ENCODE measurements at regions not wholly inside any gene's neighbourhood (a gene's known extent, or its start where the extent isn't known, plus 50 kb on each side); places are given as distances from the start of the nearest gene placed in this dataset.

- Histone ChIP-seq H3K4me3 (no peak overlapping the region), H3K9me3 (no peaks in the 10 kb centered on the region), H3K27ac (no peak overlapping the region), H3K4me1 (no peaks in the 10 kb centered on the region), H3K4me2 (no peak overlapping the region)
- WGBS (ENCODE audit: missing lambda C conversion rate) = 0% methylated on average over 4 of the region's 4 CpGs
- DNase-seq (ENCODE audit: low read depth in 1 of 2, low spot score in 1 of 2) = no peak
- ATAC-seq = no peak
- no peak for FAIRE-seq
- CTCF ChIA-PET = no interaction called here
- POLR2A ChIA-PET = no interaction called here
- TF ChIP-seq RFX5 (IDR thresholded peaks at IDR 0.05) (no peak), BHLHE40 (IDR thresholded peaks at IDR 0.05; ENCODE audit: low read depth, low read length) (no peak), POLR2AphosphoS2 (conservative IDR thresholded peaks at IDR 0.05; ENCODE audit: low read length) (no peak), ESRRA (IDR thresholded peaks at IDR 0.05; ENCODE audit: borderline replicate concordance, low read length) (no peak), RAD21 (conservative IDR thresholded peaks at IDR 0.05 in 1 of 2, IDR thresholded peaks at IDR 0.05 in 1 of 2) (no peak), SREBF2 (IDR thresholded peaks at IDR 0.05) (no peak), HES2 (IDR thresholded peaks at IDR 0.05) (no peak), POLR2A (IDR thresholded peaks at IDR 0.05; ENCODE audit: low read length) (no peak), CEBPB (IDR thresholded peaks at IDR 0.05) (no peak)
- TF ChIP-seq, protein P1, sequence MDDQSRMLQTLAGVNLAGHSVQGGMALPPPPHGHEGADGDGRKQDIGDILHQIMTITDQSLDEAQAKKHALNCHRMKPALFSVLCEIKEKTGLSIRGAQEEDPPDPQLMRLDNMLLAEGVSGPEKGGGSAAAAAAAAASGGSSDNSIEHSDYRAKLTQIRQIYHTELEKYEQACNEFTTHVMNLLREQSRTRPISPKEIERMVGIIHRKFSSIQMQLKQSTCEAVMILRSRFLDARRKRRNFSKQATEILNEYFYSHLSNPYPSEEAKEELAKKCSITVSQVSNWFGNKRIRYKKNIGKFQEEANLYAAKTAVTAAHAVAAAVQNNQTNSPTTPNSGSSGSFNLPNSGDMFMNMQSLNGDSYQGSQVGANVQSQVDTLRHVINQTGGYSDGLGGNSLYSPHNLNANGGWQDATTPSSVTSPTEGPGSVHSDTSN (IDR thresholded peaks at IDR 0.05) = no peak
Observed at GRCh38 chr16:17617021-17617552, 146.3 kb upstream of the XYLT1 start.

DNA sequence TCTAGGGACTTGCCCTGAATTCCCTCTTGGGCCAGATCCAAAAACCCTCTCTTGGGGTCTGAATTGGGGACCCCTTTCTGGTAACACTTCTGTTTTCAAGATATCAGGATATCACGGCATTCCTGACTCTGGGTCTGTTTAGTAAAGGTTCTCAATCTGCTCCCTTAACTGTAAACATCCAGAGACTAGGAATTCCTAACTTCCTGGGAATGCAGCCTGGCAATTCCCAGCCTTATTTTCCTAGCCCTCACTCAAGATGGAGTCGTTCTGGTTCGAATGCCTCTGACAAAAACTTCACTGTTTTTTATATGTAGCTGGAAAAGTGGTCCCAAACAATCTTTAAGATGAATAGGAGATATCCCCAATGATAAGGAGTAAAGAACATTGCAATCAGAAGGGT is 141.6 kb upstream of the XYLT1 start:
- no peak for TF ChIP-seq BHLHE40 (IDR thresholded peaks at IDR 0.05; ENCODE audit: low read depth, low read length)
- TF ChIP-seq, protein P2, sequence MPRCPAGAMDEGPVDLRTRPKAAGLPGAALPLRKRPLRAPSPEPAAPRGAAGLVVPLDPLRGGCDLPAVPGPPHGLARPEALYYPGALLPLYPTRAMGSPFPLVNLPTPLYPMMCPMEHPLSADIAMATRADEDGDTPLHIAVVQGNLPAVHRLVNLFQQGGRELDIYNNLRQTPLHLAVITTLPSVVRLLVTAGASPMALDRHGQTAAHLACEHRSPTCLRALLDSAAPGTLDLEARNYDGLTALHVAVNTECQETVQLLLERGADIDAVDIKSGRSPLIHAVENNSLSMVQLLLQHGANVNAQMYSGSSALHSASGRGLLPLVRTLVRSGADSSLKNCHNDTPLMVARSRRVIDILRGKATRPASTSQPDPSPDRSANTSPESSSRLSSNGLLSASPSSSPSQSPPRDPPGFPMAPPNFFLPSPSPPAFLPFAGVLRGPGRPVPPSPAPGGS (IDR thresholded peaks at IDR 0.05) = no peak
- FAIRE-seq = no peak
- Histone ChIP-seq H3K4me2 (no peak overlapping the region), H3K4me1 (no peaks in the 10 kb centered on the region), H3K4me3 (no peak overlapping the region), H3K9me3 (no peaks in the 10 kb centered on the region; the same call in 2 of the 3 replicates), H3K27ac (no peak overlapping the region)
- CTCF ChIA-PET = no interaction called here
- ATAC-seq = no peak
- POLR2A ChIA-PET = no interaction called here
- 4% methylated on average over 3 of the region's 3 CpGs for WGBS (ENCODE audit: missing lambda C conversion rate)
- no peak for DNase-seq (ENCODE audit: low read depth in 1 of 2, low spot score in 1 of 2)

DNA sequence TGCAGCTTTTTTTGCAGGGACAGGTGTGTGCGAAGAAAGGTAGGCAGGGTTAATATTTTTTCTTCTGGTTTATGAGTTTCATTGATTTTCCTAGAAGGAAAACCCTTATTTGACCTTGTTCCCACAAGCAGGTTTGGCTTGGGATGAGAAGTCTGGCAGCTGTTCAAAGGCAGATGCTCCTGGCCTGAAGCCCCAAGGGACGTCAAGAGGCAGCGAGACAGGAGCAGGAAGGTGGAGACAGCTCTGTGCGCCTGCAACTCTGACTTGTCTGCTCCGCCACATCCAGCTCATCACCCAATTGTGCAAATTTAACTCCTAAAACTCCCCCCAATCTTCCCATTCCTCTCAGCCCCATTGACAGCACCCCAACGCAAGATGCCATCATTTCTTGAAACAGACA is 136.8 kb upstream of the XYLT1 start:
- ChIA-PET CTCF (no interaction called here), POLR2A (no interaction called here)
- Histone ChIP-seq H3K4me2 (no peak overlapping the region), H3K4me3 (no peak overlapping the region), H3K4me1 (no peaks in the 10 kb centered on the region), H3K27ac (no peak overlapping the region), H3K9me3 (no peaks in the 10 kb centered on the region; the same call in 2 of the 3 replicates)
- 2% methylated on average over 6 of the region's 6 CpGs for WGBS (ENCODE audit: missing lambda C conversion rate)
- FAIRE-seq = no peak
- TF ChIP-seq EP300 (IDR thresholded peaks at IDR 0.05) (no peak), ZC3H11A (IDR thresholded peaks at IDR 0.05) (no peak), BHLHE40 (IDR thresholded peaks at IDR 0.05; ENCODE audit: low read depth, low read length) (no peak), HOXA7 (CRISPR knock-in tag; IDR thresholded peaks at IDR 0.05) (no peak), NPAS2 (CRISPR knock-in tag; IDR thresholded peaks at IDR 0.05; ENCODE audit: borderline replicate concordance) (no peak), FOSB (CRISPR knock-in tag; IDR thresholded peaks at IDR 0.05) (no peak), CEBPB (IDR thresholded peaks at IDR 0.05) (no peak), TP53 (CRISPR knock-in tag; IDR thresholded peaks at IDR 0.05) (no peak), ELK1 (IDR thresholded peaks at IDR 0.05; ENCODE audit: low read depth, low read length) (no peak), RARB (CRISPR knock-in tag; IDR thresholded peaks at IDR 0.05) (no peak), POLR2AphosphoS2 (conservative IDR thresholded peaks at IDR 0.05; ENCODE audit: low read length) (no peak), HDAC2 (IDR thresholded peaks at IDR 0.05) (no peak), EHF (CRISPR knock-in tag; IDR thresholded peaks at IDR 0.05) (no peak), RNF2 (IDR thresholded peaks at IDR 0.05; ENCODE audit: borderline replicate concordance, low read depth) (no peak), HOXB13 (CRISPR knock-in tag; IDR thresholded peaks at IDR 0.05; ENCODE audit: low read depth) (no peak)
- TF ChIP-seq, protein P3, sequence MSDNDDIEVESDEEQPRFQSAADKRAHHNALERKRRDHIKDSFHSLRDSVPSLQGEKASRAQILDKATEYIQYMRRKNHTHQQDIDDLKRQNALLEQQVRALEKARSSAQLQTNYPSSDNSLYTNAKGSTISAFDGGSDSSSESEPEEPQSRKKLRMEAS (IDR thresholded peaks at IDR 0.05) = no peak
- no peak for ATAC-seq
- DNase-seq (ENCODE audit: low read depth in 1 of 2, low spot score in 1 of 2) = no peak
